A673 (cell line): ENCODE measurements at regions not wholly inside any gene's neighbourhood (a gene's known extent, or its start where the extent isn't known, plus 50 kb on each side); places are given as distances from the start of the nearest gene placed in this dataset.

Experiments
- BruUV-seq: library from RNA; stranded (reverse); fragments of 400-500 nt; replicated peaks from 2 replicates; lab custom pipeline; 2021; lab: Mats Ljungman, UMichigan
- CTCF ChIA-PET: fragments of 300-600 bp; sonication (Branson Sonifier 250); formaldehyde crosslinking; loops from one replicate; lab custom pipeline; 2022; ENCODE audit warnings: antibody characterized with exemption; lab: Charles Lee
- POLR2A ChIA-PET: fragments of 300-600 bp; sonication (Branson Sonifier 250); formaldehyde crosslinking; loops from one replicate; lab custom pipeline; 2022; ENCODE audit warnings: antibody characterized with exemption; ENCODE audit not compliant: low non-redundant PET; lab: Charles Lee
- DNase-seq: peaks from one replicate; pipeline ENCODE4 v3.0.0-alpha.2; 2015; ENCODE audit warnings: low spot score
- H3K27ac ChIP-seq: fragments of 200-600 bp; sonication (generic); 2 replicates; pipeline ENCODE4 v1.5.1; 2016; ENCODE audit warnings: mixed run types, low read depth, mild to moderate bottlenecking, mixed read lengths, antibody characterized with exemption, low read length; ENCODE audit not compliant: poor library complexity, severe bottlenecking
- H3K27me3 ChIP-seq: fragments of 200-600 bp; sonication (generic); replicated peaks from 2 replicates; pipeline ENCODE4 v1.6.1; 2017; ENCODE audit warnings: mixed run types, low read depth, mild to moderate bottlenecking, mixed read lengths, antibody characterized with exemption, low read length; ENCODE audit not compliant: insufficient read depth, poor library complexity
- H3K36me3 ChIP-seq: fragments of 200-600 bp; sonication (generic); 2 replicates; pipeline ENCODE4 v1.6.1; 2016; ENCODE audit warnings: mixed run types, mild to moderate bottlenecking, mixed read lengths, antibody characterized with exemption, low read length; ENCODE audit not compliant: insufficient read depth, poor library complexity, severe bottlenecking
- H3K4me1 ChIP-seq: fragments of 200-600 bp; sonication (generic); 2 replicates; pipeline ENCODE4 v1.6.1; 2017; ENCODE audit warnings: mixed run types, mild to moderate bottlenecking, mixed read lengths, antibody characterized with exemption, low read length; ENCODE audit not compliant: insufficient read depth, poor library complexity, severe bottlenecking
- H3K4me3 ChIP-seq: fragments of 200-600 bp; sonication (generic); 2 replicates; pipeline ENCODE4 v1.5.1; 2016; ENCODE audit warnings: low read depth, mixed run types, mild to moderate bottlenecking, mixed read lengths, low read length; ENCODE audit not compliant: poor library complexity, severe bottlenecking
- H3K9me3 ChIP-seq: fragments of 200-600 bp; sonication (generic); 2 replicates; pipeline ENCODE4 v1.6.1; 2016; ENCODE audit warnings: mixed run types, low read depth, mild to moderate bottlenecking, mixed read lengths, antibody characterized with exemption, low read length; ENCODE audit not compliant: poor library complexity, severe bottlenecking
- EZH2 ChIP-seq: fragments of 200-600 bp; sonication (generic); IDR thresholded peaks from 2 replicates; pipeline ENCODE4 v1.6.1; 2017; ENCODE audit warnings: borderline replicate concordance, low read depth, mild to moderate bottlenecking, mixed read lengths, antibody characterized with exemption, low read length; ENCODE audit not compliant: poor library complexity, severe bottlenecking
- intact Hi-C: fragments of 100-400 bp; cut with micrococcal nuclease; formaldehyde crosslinking; loops from one replicate; pipeline ENCODE4 v1.10.0; 2022; ENCODE audit not compliant: unreplicated experiment
- TF ChIP-seq, protein P1 (sequence below): fragments of 300-800, 200-600 bp; sonication (generic); conservative IDR thresholded peaks from 2 replicates; pipeline ENCODE4 v1.5.1; 2017; ENCODE audit warnings: low read depth, mild to moderate bottlenecking, antibody characterized with exemption, low read length, moderate library complexity, mixed read lengths

DNA sequence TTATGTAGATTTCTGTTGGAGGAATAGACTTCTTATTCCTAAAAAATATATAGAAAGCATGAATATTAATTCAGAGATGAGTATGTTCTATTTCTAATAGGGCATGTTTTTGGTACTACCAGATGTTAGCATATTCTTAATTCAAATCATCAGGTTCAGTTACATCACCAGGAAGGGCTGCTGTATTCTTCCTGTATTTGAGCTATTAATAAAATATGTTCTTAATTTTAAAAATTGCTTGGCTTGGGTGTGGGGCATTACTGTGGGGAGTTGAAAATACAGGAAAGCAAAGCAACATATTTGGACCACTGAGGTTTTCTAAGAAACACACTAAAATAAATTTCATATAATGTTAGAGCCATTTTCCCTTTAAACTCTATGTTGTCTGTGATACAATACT, 343.0 kb downstream of the EPHA4 start:
- no peaks in the 10 kb centered on the region for H3K27me3 ChIP-seq
- H3K27ac ChIP-seq, result no peak overlapping the region
- H3K36me3 ChIP-seq, result no peaks in the 10 kb centered on the region
- H3K4me3 ChIP-seq, result no peak overlapping the region
- TF ChIP-seq, protein P1, sequence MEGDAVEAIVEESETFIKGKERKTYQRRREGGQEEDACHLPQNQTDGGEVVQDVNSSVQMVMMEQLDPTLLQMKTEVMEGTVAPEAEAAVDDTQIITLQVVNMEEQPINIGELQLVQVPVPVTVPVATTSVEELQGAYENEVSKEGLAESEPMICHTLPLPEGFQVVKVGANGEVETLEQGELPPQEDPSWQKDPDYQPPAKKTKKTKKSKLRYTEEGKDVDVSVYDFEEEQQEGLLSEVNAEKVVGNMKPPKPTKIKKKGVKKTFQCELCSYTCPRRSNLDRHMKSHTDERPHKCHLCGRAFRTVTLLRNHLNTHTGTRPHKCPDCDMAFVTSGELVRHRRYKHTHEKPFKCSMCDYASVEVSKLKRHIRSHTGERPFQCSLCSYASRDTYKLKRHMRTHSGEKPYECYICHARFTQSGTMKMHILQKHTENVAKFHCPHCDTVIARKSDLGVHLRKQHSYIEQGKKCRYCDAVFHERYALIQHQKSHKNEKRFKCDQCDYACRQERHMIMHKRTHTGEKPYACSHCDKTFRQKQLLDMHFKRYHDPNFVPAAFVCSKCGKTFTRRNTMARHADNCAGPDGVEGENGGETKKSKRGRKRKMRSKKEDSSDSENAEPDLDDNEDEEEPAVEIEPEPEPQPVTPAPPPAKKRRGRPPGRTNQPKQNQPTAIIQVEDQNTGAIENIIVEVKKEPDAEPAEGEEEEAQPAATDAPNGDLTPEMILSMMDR, result no peak
- TF ChIP-seq EZH2, result no peak
- POLR2A ChIA-PET, result no interaction called here
- no peaks in the 10 kb centered on the region for H3K4me1 ChIP-seq
- H3K9me3 ChIP-seq, result no peaks in the 10 kb centered on the region
- intact Hi-C loops, result no loop called here
- CTCF ChIA-PET, result no interaction called here
- no TSS peak for BruUV-seq
- DNase-seq, result no peak

DNA sequence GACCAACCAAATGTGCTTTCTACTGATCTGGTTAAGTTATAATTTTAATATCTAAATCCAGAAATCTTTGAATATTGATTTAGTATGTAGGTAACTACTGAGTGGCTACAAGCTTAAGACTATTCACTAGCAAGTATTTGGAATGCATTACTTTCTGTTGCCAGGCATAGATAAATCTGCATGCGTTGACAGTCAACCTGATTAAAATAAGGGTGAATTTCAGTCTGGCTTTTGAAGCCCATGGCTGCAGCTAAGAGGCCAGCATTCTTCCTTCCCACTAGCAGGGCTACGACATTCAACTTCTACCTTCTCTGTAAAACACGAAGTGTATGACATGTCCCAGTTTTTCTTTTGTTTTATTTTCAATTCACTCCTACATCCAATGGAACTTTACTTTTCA, 340.6 kb downstream of the EPHA4 start:
- no TSS peak for BruUV-seq
- no peaks in the 10 kb centered on the region for H3K36me3 ChIP-seq
- no peaks in the 10 kb centered on the region for H3K9me3 ChIP-seq
- intact Hi-C loops, result no loop called here
- no peak overlapping the region for H3K27ac ChIP-seq
- no peak overlapping the region for H3K4me3 ChIP-seq
- peaks cover 18% of the 10 kb centered on the region for H3K4me1 ChIP-seq
- CTCF ChIA-PET, result no interaction called here
- TF ChIP-seq, protein P1, result no peak
- no peak for TF ChIP-seq EZH2
- no peak for DNase-seq
- no peaks in the 10 kb centered on the region for H3K27me3 ChIP-seq
- POLR2A ChIA-PET, result no interaction called here

DNA sequence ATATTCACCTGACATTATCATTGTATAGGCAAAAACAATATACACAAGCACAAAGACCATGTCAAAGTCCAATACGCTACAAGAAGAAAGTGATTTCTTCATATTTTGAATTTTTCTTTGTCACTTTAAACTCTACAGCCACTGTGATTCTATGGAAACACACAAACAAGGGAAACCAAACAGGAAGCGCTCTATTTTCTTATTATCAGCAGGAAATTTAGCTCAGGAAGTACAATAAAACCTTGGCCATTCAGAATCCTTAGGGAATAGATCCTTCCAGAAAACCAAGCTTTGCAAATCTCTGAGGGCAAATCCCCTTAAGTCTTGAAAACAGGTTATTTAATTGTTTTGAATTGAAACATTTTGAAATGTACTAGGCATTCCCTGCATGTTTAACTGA, 336.2 kb downstream of the EPHA4 start:
- H3K27me3 ChIP-seq, result no peaks in the 10 kb centered on the region
- H3K27ac ChIP-seq, result peak overlapping the region; percentile 70
- intact Hi-C loops, result no loop called here
- ChIA-PET CTCF (no interaction called here), POLR2A (no interaction called here)
- DNase-seq, result peak; percentile 95
- no peak for TF ChIP-seq EZH2
- TF ChIP-seq, protein P1, result no peak
- H3K4me3 ChIP-seq, result no peak overlapping the region
- no peaks in the 10 kb centered on the region for H3K36me3 ChIP-seq
- H3K4me1 ChIP-seq, result peaks cover 31% of the 10 kb centered on the region
- H3K9me3 ChIP-seq, result no peaks in the 10 kb centered on the region
- no TSS peak for BruUV-seq
